OCI-LY3 (cell line): ENCODE measurements at regions not wholly inside any gene's neighbourhood (a gene's known extent, or its start where the extent isn't known, plus 50 kb on each side); places are given as distances from the start of the nearest gene placed in this dataset.
"Not testable (repeated sequence)": the region's sequence is repeated elsewhere in the genome, so short reads cannot be mapped to it uniquely, and the experiment has no call there.

Experiments
- H2AFZ ChIP-seq: fragments of 200-600, 300-600 bp; shearing (Covaris generic); 2 replicates; pipeline ENCODE4 v1.6.0; 2014; ENCODE audit warnings: antibody characterized with exemption, low read depth, low read length
- H3K27ac ChIP-seq: fragments of 200-600, 300-600 bp; sonication (generic); 2 replicates; pipeline ENCODE4 v1.5.1; 2014; ENCODE audit warnings: mild to moderate bottlenecking, low read length, moderate library complexity, mixed read lengths
- H3K27me3 ChIP-seq: fragments of 200-600, 300-600 bp; sonication (generic); 2 replicates; pipeline ENCODE4 v1.6.1; 2014; ENCODE audit warnings: low read depth, low read length, mixed read lengths
- H3K36me3 ChIP-seq: fragments of 200-600, 300-600 bp; sonication (generic); replicated peaks from 2 replicates; pipeline ENCODE3; 2014; ENCODE audit warnings: low read depth, low read length, mixed read lengths
- H3K4me1 ChIP-seq: fragments of 300-600, 200-600 bp; sonication (generic); 2 replicates; pipeline ENCODE4 v1.6.1; 2014; ENCODE audit warnings: low read length, mixed read lengths
- H3K4me2 ChIP-seq: fragments of 200-600, 300-600 bp; sonication (generic); 2 replicates; pipeline ENCODE4 v1.6.1; 2014; ENCODE audit warnings: low read length, mixed read lengths
- H3K4me3 ChIP-seq: fragments of 300-600, 200-600 bp; sonication (generic); 2 replicates; pipeline ENCODE4 v1.5.1; 2014; ENCODE audit warnings: antibody characterized with exemption, mild to moderate bottlenecking, low read length, moderate library complexity
- H3K79me2 ChIP-seq: fragments of 300-600, 200-600 bp; shearing (Covaris generic); 2 replicates; pipeline ENCODE4 v1.6.1; 2014; ENCODE audit warnings: mild to moderate bottlenecking, low read length, mixed read lengths
- H3K9ac ChIP-seq: fragments of 300-600, 200-600 bp; shearing (Covaris generic); 2 replicates; pipeline ENCODE4 v1.6.0; 2014; ENCODE audit warnings: mild to moderate bottlenecking, low read length, moderate library complexity
- H3K9me3 ChIP-seq: fragments of 200-600, 300-600 bp; shearing (Covaris generic); 2 replicates; pipeline ENCODE4 v1.6.1; 2014; ENCODE audit warnings: low read length, mixed read lengths; ENCODE audit not compliant: insufficient read depth
- H4K20me1 ChIP-seq: fragments of 200-600, 300-600 bp; sonication (generic); 2 replicates; pipeline ENCODE4 v1.6.1; 2016; ENCODE audit warnings: low read length, mixed read lengths; ENCODE audit not compliant: insufficient read depth
- EZH2phosphoT487 ChIP-seq: fragments of 200-600 bp; shearing (Covaris generic); IDR thresholded peaks from 2 replicates; pipeline ENCODE4 v1.6.1; 2018; ENCODE audit warnings: antibody characterized with exemption, mixed run types, low read depth
- TF ChIP-seq, protein P1 (sequence below): fragments of 200-600, 300-600 bp; sonication (generic); IDR thresholded peaks from 2 replicates; pipeline ENCODE4 v1.5.1; 2014; ENCODE audit warnings: antibody characterized with exemption, low read length, low read depth

DNA sequence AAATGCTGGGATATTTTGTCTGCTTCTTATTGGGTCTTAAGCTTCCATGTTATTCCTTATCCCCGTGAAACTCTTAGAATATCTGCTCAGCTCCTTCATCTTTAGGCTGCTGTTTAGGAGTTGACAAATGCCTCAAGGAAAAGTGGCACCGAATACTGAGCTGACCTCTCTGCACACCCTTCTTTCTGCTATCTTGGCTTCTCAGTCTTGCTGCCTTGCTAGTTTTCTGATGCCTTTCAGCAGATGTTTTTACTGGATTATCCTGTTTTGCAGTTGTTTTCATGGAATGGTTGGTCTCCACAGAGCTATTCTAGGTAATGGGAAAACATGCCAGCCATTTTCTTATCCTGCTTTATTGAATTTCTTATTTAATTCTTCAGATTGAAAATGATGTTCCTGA is 86.3 kb downstream of the GYPE start:
- Histone ChIP-seq H3K79me2 (no peaks in the 10 kb centered on the region), H3K4me3 (no peak overlapping the region), H3K27me3 (no peaks in the 10 kb centered on the region), H3K4me2 (no peak overlapping the region), H3K36me3 (no peaks in the 10 kb centered on the region), H3K27ac (no peak overlapping the region), H3K9ac (no peak overlapping the region), H2AFZ (no peak overlapping the region), H3K9me3 (no peaks in the 10 kb centered on the region), H3K4me1 (no peaks in the 10 kb centered on the region), H4K20me1 (no peaks in the 10 kb centered on the region)
- TF ChIP-seq EZH2phosphoT487: no peak
- TF ChIP-seq, protein P1, sequence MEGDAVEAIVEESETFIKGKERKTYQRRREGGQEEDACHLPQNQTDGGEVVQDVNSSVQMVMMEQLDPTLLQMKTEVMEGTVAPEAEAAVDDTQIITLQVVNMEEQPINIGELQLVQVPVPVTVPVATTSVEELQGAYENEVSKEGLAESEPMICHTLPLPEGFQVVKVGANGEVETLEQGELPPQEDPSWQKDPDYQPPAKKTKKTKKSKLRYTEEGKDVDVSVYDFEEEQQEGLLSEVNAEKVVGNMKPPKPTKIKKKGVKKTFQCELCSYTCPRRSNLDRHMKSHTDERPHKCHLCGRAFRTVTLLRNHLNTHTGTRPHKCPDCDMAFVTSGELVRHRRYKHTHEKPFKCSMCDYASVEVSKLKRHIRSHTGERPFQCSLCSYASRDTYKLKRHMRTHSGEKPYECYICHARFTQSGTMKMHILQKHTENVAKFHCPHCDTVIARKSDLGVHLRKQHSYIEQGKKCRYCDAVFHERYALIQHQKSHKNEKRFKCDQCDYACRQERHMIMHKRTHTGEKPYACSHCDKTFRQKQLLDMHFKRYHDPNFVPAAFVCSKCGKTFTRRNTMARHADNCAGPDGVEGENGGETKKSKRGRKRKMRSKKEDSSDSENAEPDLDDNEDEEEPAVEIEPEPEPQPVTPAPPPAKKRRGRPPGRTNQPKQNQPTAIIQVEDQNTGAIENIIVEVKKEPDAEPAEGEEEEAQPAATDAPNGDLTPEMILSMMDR: no peak

DNA sequence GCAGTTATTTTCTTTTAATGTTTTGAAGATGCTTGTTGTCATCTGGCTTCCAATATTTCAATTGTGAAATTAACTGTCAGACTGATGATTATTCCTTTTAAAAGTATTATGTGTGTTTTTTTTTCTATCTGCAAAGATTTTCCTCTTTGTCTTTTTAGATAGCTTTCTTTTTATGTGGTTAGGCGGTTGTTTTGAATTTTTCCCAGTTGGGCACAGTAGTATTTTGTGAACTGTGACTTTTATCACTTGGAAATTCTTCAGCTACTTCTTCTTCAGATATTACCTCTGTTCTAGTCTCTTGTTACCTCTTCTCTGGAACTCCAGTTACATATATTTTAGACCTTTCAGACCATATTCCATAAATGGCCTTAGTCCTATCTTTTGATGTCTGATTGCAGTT is 87.5 kb downstream of the GYPE start:
- not testable (repeated sequence) for H3K27me3 ChIP-seq, H3K79me2 ChIP-seq, H3K27ac ChIP-seq, H3K36me3 ChIP-seq, H3K9ac ChIP-seq, H2AFZ ChIP-seq, H3K4me3 ChIP-seq, H4K20me1 ChIP-seq, H3K4me1 ChIP-seq, H3K9me3 ChIP-seq, H3K4me2 ChIP-seq

GRCh38 chr4:143815375-143815774 is 90.0 kb downstream of the GYPE start:
- not testable (repeated sequence) for H3K9me3 ChIP-seq, H3K36me3 ChIP-seq, H3K27ac ChIP-seq, H3K27me3 ChIP-seq, H3K9ac ChIP-seq, H3K4me2 ChIP-seq, H3K79me2 ChIP-seq, H3K4me1 ChIP-seq, H2AFZ ChIP-seq, H4K20me1 ChIP-seq, H3K4me3 ChIP-seq

- not testable (repeated sequence) for H3K36me3 ChIP-seq, H3K4me1 ChIP-seq, H3K27ac ChIP-seq, H4K20me1 ChIP-seq, H3K27me3 ChIP-seq, H2AFZ ChIP-seq, H3K9ac ChIP-seq, H3K4me3 ChIP-seq, H3K79me2 ChIP-seq, H3K9me3 ChIP-seq, H3K4me2 ChIP-seq
These were observed 91.8 kb downstream of the GYPE start for GRCh38 chr4:143813431-143814154.

DNA sequence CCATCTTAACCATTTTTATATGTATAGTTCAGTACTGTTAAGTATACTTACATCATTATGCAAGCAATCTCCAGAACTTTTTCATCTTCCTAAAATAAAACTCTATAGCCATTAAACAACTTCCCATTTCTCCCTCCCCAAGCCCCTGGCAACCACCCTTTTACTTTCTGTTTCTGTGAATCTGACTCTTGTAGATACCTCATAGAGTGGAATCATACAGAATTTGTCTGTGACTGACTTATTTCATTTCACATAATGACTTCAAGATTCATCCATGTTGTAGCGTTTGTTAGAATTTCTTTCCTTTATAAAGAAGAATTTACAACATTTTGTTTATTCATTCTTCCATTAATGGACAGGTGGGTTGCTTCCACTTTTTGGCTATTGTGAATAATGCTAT is 91.2 kb upstream of the FREM3 start:
- H3K27ac ChIP-seq, H3K36me3 ChIP-seq, H4K20me1 ChIP-seq, H3K4me3 ChIP-seq, H3K4me1 ChIP-seq, H3K9me3 ChIP-seq, H2AFZ ChIP-seq, H3K9ac ChIP-seq, H3K4me2 ChIP-seq, H3K79me2 ChIP-seq, H3K27me3 ChIP-seq: not testable (repeated sequence)

GRCh38 chr4:143790425-143790824 is 90.0 kb upstream of the FREM3 start:
- H3K4me2 ChIP-seq: not testable (repeated sequence)

DNA sequence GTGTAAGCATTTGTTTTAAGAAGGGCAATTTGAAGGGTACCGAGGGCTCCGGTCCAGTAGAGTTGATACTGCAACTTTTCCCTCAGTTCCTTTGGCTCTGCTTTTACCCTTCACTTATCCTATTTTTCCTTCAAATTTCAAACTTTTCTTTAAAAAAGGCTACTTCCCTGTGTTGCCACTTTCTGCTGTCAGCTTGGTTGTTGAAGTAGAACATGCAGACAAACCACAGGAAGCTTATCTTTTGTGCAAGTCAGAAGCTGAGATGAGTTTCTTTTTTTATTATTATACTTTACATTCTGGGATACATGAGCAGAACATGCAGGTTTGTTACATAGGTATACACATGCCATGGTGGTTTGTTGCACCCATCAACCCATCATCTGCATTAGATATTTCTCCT is 89.1 kb upstream of the FREM3 start:
- not testable (repeated sequence) for H3K9me3 ChIP-seq, H4K20me1 ChIP-seq, H3K36me3 ChIP-seq, H3K27me3 ChIP-seq, H3K9ac ChIP-seq, H3K79me2 ChIP-seq, H2AFZ ChIP-seq, H3K4me1 ChIP-seq, H3K27ac ChIP-seq, H3K4me2 ChIP-seq, H3K4me3 ChIP-seq

More at GRCh38 chr4:143790425-143790824, 90.0 kb upstream of the FREM3 start:
- not testable (repeated sequence) for H2AFZ ChIP-seq, H3K79me2 ChIP-seq, H4K20me1 ChIP-seq, H3K4me1 ChIP-seq, H3K27ac ChIP-seq, H3K36me3 ChIP-seq, H3K4me3 ChIP-seq, H3K9ac ChIP-seq, H3K27me3 ChIP-seq, H3K9me3 ChIP-seq
